ENCODE measurements at regions not wholly inside any gene's neighbourhood (a gene's known extent, or its start where the extent isn't known, plus 50 kb on each side); places are given as distances from the start of the nearest gene placed in this dataset.

GRCh38 chr21:17455451-17455850 is 57.4 kb upstream of the CXADR start:
- Histone ChIP-seq H2BK5ac (ENCODE audit: low read length) (no peak overlapping the region), H4K91ac (ENCODE audit: low read depth, low read length, poor library complexity) (no peak overlapping the region), H3K79me1 (ENCODE audit: low read depth, low read length) (no peaks in the 10 kb centered on the region), H3K4me3 (ENCODE audit: low read length in 2 of 2) (peak overlapping the region in 1 of 2 donors; percentile 48), H3K27ac (replicated peaks; ENCODE audit: low read length) (no peak overlapping the region), H4K8ac (ENCODE audit: low read depth, low read length) (no peak overlapping the region), H2AFZ (ENCODE audit: low read length) (peak overlapping the region; percentile 74), H3K27me3 (ENCODE audit: control insufficient read depth in 3 of 3, insufficient read depth in 3 of 3, low read depth in 1 of 3, low read length in 3 of 3) (no peaks in the 10 kb centered on the region), H2BK15ac (ENCODE audit: low read length) (no peak overlapping the region), H3K36me3 (replicated peaks in 1 of 2; ENCODE audit: control insufficient read depth in 2 of 2, insufficient read depth in 2 of 2, low read length in 2 of 2) (no peaks in the 10 kb centered on the region), H3K4ac (ENCODE audit: low read length) (no peak overlapping the region), H2BK120ac (ENCODE audit: low read depth, low read length) (no peak overlapping the region), H3K14ac (ENCODE audit: low read length) (no peak overlapping the region), H3K9me3 (replicated peaks in 1 of 2; ENCODE audit: control insufficient read depth in 2 of 2, insufficient read depth in 1 of 2, low read depth in 1 of 2, low read length in 2 of 2) (no peaks in the 10 kb centered on the region), H3K4me1 (ENCODE audit: control insufficient read depth in 2 of 2, insufficient read depth in 1 of 2, low read depth in 1 of 2, low read length in 2 of 2) (peaks cover 0 to 5% of the 10 kb centered on the region in 2 donors), H3K4me2 (ENCODE audit: insufficient read depth, low read length, poor library complexity, severe bottlenecking) (no peak overlapping the region), H3K9ac (ENCODE audit: low read depth, low read length, poor library complexity) (no peak overlapping the region), H2BK12ac (ENCODE audit: low read length) (no peak overlapping the region), H3K18ac (ENCODE audit: low read length) (peak overlapping the region; percentile 42), H3K23ac (ENCODE audit: low read depth, low read length, poor library complexity) (no peak overlapping the region), H2AK5ac (ENCODE audit: low read depth, low read length) (no peak overlapping the region)
- WGBS, 2 donors (ENCODE audit: extremely low coverage in 2 of 2, insufficient read length in 2 of 2, insufficient replicate concordance in 1 of 2) = no CpG with 5 or more reads among the region's 6 CpGs
- DNase-seq (ENCODE audit: low spot score) = no peak

- no peaks in the 10 kb centered on the region for H3K27me3 ChIP-seq (ENCODE audit: control insufficient read depth in 3 of 3, insufficient read depth in 3 of 3, low read depth in 1 of 3, low read length in 3 of 3)
- H2AFZ ChIP-seq (ENCODE audit: low read length) = no peak overlapping the region
- H3K4me3 ChIP-seq (ENCODE audit: low read length in 2 of 2) = no peak overlapping the region
- H2BK120ac ChIP-seq (ENCODE audit: low read depth, low read length) = no peak overlapping the region
- no peak overlapping the region for H2BK12ac ChIP-seq (ENCODE audit: low read length)
- no peak overlapping the region for H3K18ac ChIP-seq (ENCODE audit: low read length)
- H3K4ac ChIP-seq (ENCODE audit: low read length) = no peak overlapping the region
- no peak overlapping the region for H3K9ac ChIP-seq (ENCODE audit: low read depth, low read length, poor library complexity)
- H3K4me2 ChIP-seq (ENCODE audit: insufficient read depth, low read length, poor library complexity, severe bottlenecking) = no peak overlapping the region
- no peak overlapping the region for H4K91ac ChIP-seq (ENCODE audit: low read depth, low read length, poor library complexity)
- no peak overlapping the region for H3K27ac ChIP-seq (replicated peaks; ENCODE audit: low read length)
- no peak overlapping the region for H3K14ac ChIP-seq (ENCODE audit: low read length)
- peaks cover 0 to 5% of the 10 kb centered on the region in 2 donors for H3K4me1 ChIP-seq (ENCODE audit: control insufficient read depth in 2 of 2, insufficient read depth in 1 of 2, low read depth in 1 of 2, low read length in 2 of 2)
- H2BK5ac ChIP-seq (ENCODE audit: low read length) = no peak overlapping the region
- H3K9me3 ChIP-seq (replicated peaks in 1 of 2; ENCODE audit: control insufficient read depth in 2 of 2, insufficient read depth in 1 of 2, low read depth in 1 of 2, low read length in 2 of 2) = no peaks in the 10 kb centered on the region
- DNase-seq (ENCODE audit: low spot score) = no peak
- no peaks in the 10 kb centered on the region for H3K79me1 ChIP-seq (ENCODE audit: low read depth, low read length)
- no peak overlapping the region for H3K23ac ChIP-seq (ENCODE audit: low read depth, low read length, poor library complexity)
- no peak overlapping the region for H4K8ac ChIP-seq (ENCODE audit: low read depth, low read length)
- H2AK5ac ChIP-seq (ENCODE audit: low read depth, low read length) = no peak overlapping the region
- no peak overlapping the region for H2BK15ac ChIP-seq (ENCODE audit: low read length)
- no peaks in the 10 kb centered on the region for H3K36me3 ChIP-seq (replicated peaks in 1 of 2; ENCODE audit: control insufficient read depth in 2 of 2, insufficient read depth in 2 of 2, low read length in 2 of 2)
- WGBS, 2 donors (ENCODE audit: extremely low coverage in 2 of 2, insufficient read length in 2 of 2, insufficient replicate concordance in 1 of 2) = no CpG with 5 or more reads among the region's 6 CpGs
Observed at GRCh38 chr21:17458279-17458678, 54.6 kb upstream of the CXADR start.

GRCh38 chr21:17460094-17460493 is 52.7 kb upstream of the CXADR start:
- no CpG with 5 or more reads among the region's 2 CpGs for WGBS, 2 donors (ENCODE audit: extremely low coverage in 2 of 2, insufficient read length in 2 of 2, insufficient replicate concordance in 1 of 2)

GRCh38 chr21:17461014-17461413 is 51.8 kb upstream of the CXADR start:
- no peak overlapping the region for H2BK5ac ChIP-seq (ENCODE audit: low read length)
- no peaks in the 10 kb centered on the region for H3K79me1 ChIP-seq (ENCODE audit: low read depth, low read length)
- no peak overlapping the region for H2AK5ac ChIP-seq (ENCODE audit: low read depth, low read length)
- no peak overlapping the region for H3K9ac ChIP-seq (ENCODE audit: low read depth, low read length, poor library complexity)
- H4K91ac ChIP-seq (ENCODE audit: low read depth, low read length, poor library complexity) = no peak overlapping the region
- no peak overlapping the region for H2BK12ac ChIP-seq (ENCODE audit: low read length)
- H4K8ac ChIP-seq (ENCODE audit: low read depth, low read length) = no peak overlapping the region
- H3K9me3 ChIP-seq (replicated peaks in 1 of 2; ENCODE audit: control insufficient read depth in 2 of 2, insufficient read depth in 1 of 2, low read depth in 1 of 2, low read length in 2 of 2) = no peaks in the 10 kb centered on the region
- no peak for DNase-seq (ENCODE audit: low spot score)
- no peak overlapping the region for H3K4me3 ChIP-seq (ENCODE audit: low read length in 2 of 2)
- no peaks in the 10 kb centered on the region for H3K27me3 ChIP-seq (ENCODE audit: control insufficient read depth in 3 of 3, insufficient read depth in 3 of 3, low read depth in 1 of 3, low read length in 3 of 3)
- peaks cover 0 to 4% of the 10 kb centered on the region in 2 donors for H3K4me1 ChIP-seq (ENCODE audit: control insufficient read depth in 2 of 2, insufficient read depth in 1 of 2, low read depth in 1 of 2, low read length in 2 of 2)
- no CpG with 5 or more reads among the region's 3 CpGs for WGBS, 2 donors (ENCODE audit: extremely low coverage in 2 of 2, insufficient read length in 2 of 2, insufficient replicate concordance in 1 of 2)
- no peak overlapping the region for H2BK120ac ChIP-seq (ENCODE audit: low read depth, low read length)
- H3K14ac ChIP-seq (ENCODE audit: low read length) = no peak overlapping the region
- no peak overlapping the region for H2AFZ ChIP-seq (ENCODE audit: low read length)
- H3K4me2 ChIP-seq (ENCODE audit: insufficient read depth, low read length, poor library complexity, severe bottlenecking) = no peak overlapping the region
- no peaks in the 10 kb centered on the region for H3K36me3 ChIP-seq (replicated peaks in 1 of 2; ENCODE audit: control insufficient read depth in 2 of 2, insufficient read depth in 2 of 2, low read length in 2 of 2)
- H3K27ac ChIP-seq (replicated peaks; ENCODE audit: low read length) = no peak overlapping the region
- H2BK15ac ChIP-seq (ENCODE audit: low read length) = no peak overlapping the region
- H3K18ac ChIP-seq (ENCODE audit: low read length) = no peak overlapping the region
- H3K4ac ChIP-seq (ENCODE audit: low read length) = no peak overlapping the region
- no peak overlapping the region for H3K23ac ChIP-seq (ENCODE audit: low read depth, low read length, poor library complexity)

More at GRCh38 chr21:17460094-17460493, 52.7 kb upstream of the CXADR start:
- H3K36me3 ChIP-seq (replicated peaks in 1 of 2; ENCODE audit: control insufficient read depth in 2 of 2, insufficient read depth in 2 of 2, low read length in 2 of 2) = no peaks in the 10 kb centered on the region
- H2AFZ ChIP-seq (ENCODE audit: low read length) = no peak overlapping the region
- H3K9ac ChIP-seq (ENCODE audit: low read depth, low read length, poor library complexity) = no peak overlapping the region
- no peaks in the 10 kb centered on the region for H3K79me1 ChIP-seq (ENCODE audit: low read depth, low read length)
- H4K8ac ChIP-seq (ENCODE audit: low read depth, low read length) = no peak overlapping the region
- no peak overlapping the region for H3K14ac ChIP-seq (ENCODE audit: low read length)
- no peak overlapping the region for H3K18ac ChIP-seq (ENCODE audit: low read length)
- no peak overlapping the region for H3K4me3 ChIP-seq (ENCODE audit: low read length in 2 of 2)
- H4K91ac ChIP-seq (ENCODE audit: low read depth, low read length, poor library complexity) = no peak overlapping the region
- H3K4me2 ChIP-seq (ENCODE audit: insufficient read depth, low read length, poor library complexity, severe bottlenecking) = no peak overlapping the region
- H3K27me3 ChIP-seq (ENCODE audit: control insufficient read depth in 3 of 3, insufficient read depth in 3 of 3, low read depth in 1 of 3, low read length in 3 of 3) = no peaks in the 10 kb centered on the region
- no peaks in the 10 kb centered on the region for H3K9me3 ChIP-seq (replicated peaks in 1 of 2; ENCODE audit: control insufficient read depth in 2 of 2, insufficient read depth in 1 of 2, low read depth in 1 of 2, low read length in 2 of 2)
- no peak overlapping the region for H3K4ac ChIP-seq (ENCODE audit: low read length)
- DNase-seq (ENCODE audit: low spot score) = no peak
- H2AK5ac ChIP-seq (ENCODE audit: low read depth, low read length) = no peak overlapping the region
- H2BK120ac ChIP-seq (ENCODE audit: low read depth, low read length) = no peak overlapping the region
- H2BK15ac ChIP-seq (ENCODE audit: low read length) = no peak overlapping the region
- no peak overlapping the region for H3K23ac ChIP-seq (ENCODE audit: low read depth, low read length, poor library complexity)
- no peak overlapping the region for H2BK12ac ChIP-seq (ENCODE audit: low read length)
- peaks cover 0 to 6% of the 10 kb centered on the region in 2 donors for H3K4me1 ChIP-seq (ENCODE audit: control insufficient read depth in 2 of 2, insufficient read depth in 1 of 2, low read depth in 1 of 2, low read length in 2 of 2)
- no peak overlapping the region for H2BK5ac ChIP-seq (ENCODE audit: low read length)
- H3K27ac ChIP-seq (replicated peaks; ENCODE audit: low read length) = no peak overlapping the region

Measured in neuronal stem cell (in vitro differentiated cells).